Osteoblast (primary cell): ENCODE measurements at regions not wholly inside any gene's neighbourhood (a gene's known extent, or its start where the extent isn't known, plus 50 kb on each side); places are given as distances from the start of the nearest gene placed in this dataset.

Experiments used
- DNase-seq: peaks from one replicate; pipeline ENCODE4 v3.0.0; 2011; ENCODE audit warnings: low spot score, mixed read lengths; ENCODE audit not compliant: insufficient read length; ENCODE audit errors: missing footprints
- H2AFZ ChIP-seq: 2 replicates; pipeline ENCODE4 v1.6.0; 2011; ENCODE audit warnings: mild to moderate bottlenecking, low read length
- H3K27ac ChIP-seq: 2 replicates; pipeline ENCODE4 v1.5.1; 2011; ENCODE audit warnings: mild to moderate bottlenecking, low read depth, low read length, moderate library complexity
- H3K27me3 ChIP-seq: 2 replicates; pipeline ENCODE4 v1.6.0; 2012; ENCODE audit warnings: mild to moderate bottlenecking, control low read depth, inconsistent platforms, low read length, moderate library complexity; ENCODE audit not compliant: insufficient read depth
- H3K36me3 ChIP-seq: 2 replicates; pipeline ENCODE4 v1.5.1; 2011; ENCODE audit warnings: mild to moderate bottlenecking, low read length, control low read depth, moderate library complexity; ENCODE audit not compliant: insufficient read depth
- H3K4me1 ChIP-seq: 2 replicates; pipeline ENCODE4 v1.5.1; 2011; ENCODE audit warnings: mild to moderate bottlenecking, low read length, control low read depth, moderate library complexity; ENCODE audit not compliant: insufficient read depth
- H3K4me2 ChIP-seq: 2 replicates; pipeline ENCODE4 v1.6.0; 2011; ENCODE audit warnings: mild to moderate bottlenecking, low read length; ENCODE audit not compliant: insufficient read depth
- H3K4me3 ChIP-seq: fragments of 200-600 bp; sonication (generic); 3 replicates; pipeline ENCODE4 v1.5.1; 2012; ENCODE audit warnings: mild to moderate bottlenecking, low read length, inconsistent platforms; ENCODE audit not compliant: insufficient read depth
- H3K79me2 ChIP-seq: 2 replicates; pipeline ENCODE4 v1.6.0; 2012; ENCODE audit warnings: mild to moderate bottlenecking, low read length, control low read depth, inconsistent platforms; ENCODE audit not compliant: insufficient read depth
- H3K9me3 ChIP-seq: 2 replicates; pipeline ENCODE4 v1.5.1; 2011; ENCODE audit warnings: low read depth, low read length, control low read depth
- H4K20me1 ChIP-seq: 2 replicates; pipeline ENCODE4 v1.6.0; 2012; ENCODE audit warnings: mild to moderate bottlenecking, low read length, control low read depth; ENCODE audit not compliant: insufficient read depth
- CTCF ChIP-seq: IDR thresholded peaks from 2 replicates; pipeline ENCODE4 v1.5.1; 2011; ENCODE audit warnings: mild to moderate bottlenecking, low read depth, low read length, moderate library complexity; ENCODE audit errors: extremely low read depth

GRCh38 chr12:65769880-65770279 is 54.4 kb upstream of the HMGA2 start:
- H3K36me3 ChIP-seq: no peaks in the 10 kb centered on the region
- no peak overlapping the region for H3K4me2 ChIP-seq
- no peaks in the 10 kb centered on the region for H3K9me3 ChIP-seq
- DNase-seq: no peak
- TF ChIP-seq CTCF: no peak
- H2AFZ ChIP-seq: no peak overlapping the region
- H3K4me3 ChIP-seq: no peak overlapping the region
- H3K4me1 ChIP-seq: peaks cover 8% of the 10 kb centered on the region
- no peak overlapping the region for H3K27ac ChIP-seq
- H3K79me2 ChIP-seq: no peaks in the 10 kb centered on the region
- no peaks in the 10 kb centered on the region for H3K27me3 ChIP-seq
- H4K20me1 ChIP-seq: no peaks in the 10 kb centered on the region
